Ishikawa (cell line): ENCODE measurements at regions not wholly inside any gene's neighbourhood (a gene's known extent, or its start where the extent isn't known, plus 50 kb on each side); places are given as distances from the start of the nearest gene placed in this dataset.

ENCODE experiments used
- CEBPB ChIP-seq: IDR thresholded peaks from 2 replicates; pipeline ENCODE4 v1.6.1; 2012
- CREB1 ChIP-seq: IDR thresholded peaks from 2 replicates; pipeline ENCODE4 v1.6.1; 2012; ENCODE audit warnings: low read depth
- EGR1 ChIP-seq: IDR thresholded peaks from 2 replicates; pipeline ENCODE4 v1.6.1; 2012
- EP300 ChIP-seq: IDR thresholded peaks from 2 replicates; pipeline ENCODE4 v1.6.1; 2012; ENCODE audit warnings: borderline replicate concordance
- FOXM1 ChIP-seq: IDR thresholded peaks from 2 replicates; pipeline ENCODE4 v1.6.1; 2012; ENCODE audit warnings: low read depth, borderline replicate concordance
- MAX ChIP-seq: IDR thresholded peaks from 2 replicates; pipeline ENCODE4 v1.6.1; 2012
- NFIC ChIP-seq: IDR thresholded peaks from 2 replicates; pipeline ENCODE4 v1.6.1; 2012
- RAD21 ChIP-seq: IDR thresholded peaks from 2 replicates; pipeline ENCODE4 v1.6.1; 2012; ENCODE audit warnings: low read depth
- REST ChIP-seq: IDR thresholded peaks from 2 replicates; pipeline ENCODE4 v1.6.1; 2012; ENCODE audit warnings: low read depth, mild to moderate bottlenecking
- TAF1 ChIP-seq: IDR thresholded peaks from 2 replicates; pipeline ENCODE4 v1.6.1; 2012; ENCODE audit warnings: low read depth, mild to moderate bottlenecking
- TCF12 ChIP-seq: IDR thresholded peaks from 2 replicates; pipeline ENCODE4 v1.6.1; 2012; ENCODE audit warnings: low read depth
- TEAD4 ChIP-seq: IDR thresholded peaks from 2 replicates; pipeline ENCODE4 v1.6.1; 2012
- USF1 ChIP-seq: IDR thresholded peaks from 2 replicates; pipeline ENCODE4 v1.6.1; 2012
- YY1 ChIP-seq: IDR thresholded peaks from 2 replicates; pipeline ENCODE4 v1.6.1; 2012; ENCODE audit warnings: low read depth
- ZBTB7A ChIP-seq: IDR thresholded peaks from 2 replicates; pipeline ENCODE4 v1.6.1; 2012; ENCODE audit warnings: low read depth

- TF ChIP-seq RAD21 (no peak), TAF1 (no peak), REST (no peak), CREB1 (no peak), NFIC (no peak), TCF12 (no peak), YY1 (no peak), CEBPB (no peak), FOXM1 (no peak), TEAD4 (no peak), ZBTB7A (no peak), USF1 (no peak), EP300 (no peak), MAX (no peak), EGR1 (no peak)
These were observed 90.2 kb upstream of the BTG1 start for GRCh38 chr12:92235703-92236472.

- no peak for TF ChIP-seq CEBPB
- TF ChIP-seq TEAD4: no peak
- TF ChIP-seq EP300: no peak
- TF ChIP-seq NFIC: no peak
- no peak for TF ChIP-seq TCF12
- TF ChIP-seq FOXM1: no peak
- TF ChIP-seq EGR1: no peak
- TF ChIP-seq USF1: no peak
- no peak for TF ChIP-seq MAX
These were observed 88.9 kb upstream of the BTG1 start for GRCh38 chr12:92234533-92234932.

GRCh38 chr12:92233346-92234015 is 87.8 kb upstream of the BTG1 start:
- TF ChIP-seq TEAD4 (no peak), TCF12 (no peak), CEBPB (no peak), YY1 (no peak), RAD21 (no peak), FOXM1 (no peak), NFIC (no peak), EGR1 (no peak), EP300 (no peak), ZBTB7A (no peak), CREB1 (no peak), USF1 (no peak), MAX (no peak), REST (no peak), TAF1 (no peak)

GRCh38 chr12:92229381-92229780 is 83.7 kb upstream of the BTG1 start:
- TF ChIP-seq USF1 (no peak), FOXM1 (no peak), CEBPB (no peak), CREB1 (no peak), TEAD4 (no peak), REST (no peak), MAX (no peak), EGR1 (no peak)
